ENCODE measurements at regions not wholly inside any gene's neighbourhood (a gene's known extent, or its start where the extent isn't known, plus 50 kb on each side); places are given as distances from the start of the nearest gene placed in this dataset.
"Not testable (repeated sequence)": the region's sequence is repeated elsewhere in the genome, so short reads cannot be mapped to it uniquely, and the experiment has no call there.

- DNase-seq (ENCODE audit: low read depth): no peak
Measured at GRCh38 chr14:56422221-56422620, 157.4 kb upstream of the TMEM260 start.

GRCh38 chr14:56422703-56423213 is 156.8 kb upstream of the TMEM260 start:
- no peak for DNase-seq (ENCODE audit: low read depth)

GRCh38 chr14:56423544-56423943 is 156.1 kb upstream of the TMEM260 start:
- DNase-seq (ENCODE audit: low read depth): no peak

- no peak for DNase-seq (ENCODE audit: low read depth)
Measured at GRCh38 chr14:56431013-56431412, 148.6 kb upstream of the TMEM260 start.

- DNase-seq (ENCODE audit: low read depth): no peak
Measured at GRCh38 chr14:56449670-56450213, 129.9 kb upstream of the TMEM260 start.

- no peak for DNase-seq (ENCODE audit: low read depth)
Measured at GRCh38 chr14:56452940-56453339, 126.7 kb upstream of the TMEM260 start.

GRCh38 chr14:56454680-56455079 is 124.9 kb upstream of the TMEM260 start:
- not testable (repeated sequence) for DNase-seq (ENCODE audit: low read depth)

- no peak for DNase-seq (ENCODE audit: low read depth)
Measured at GRCh38 chr14:56460469-56460868, 119.1 kb upstream of the TMEM260 start.

- DNase-seq (ENCODE audit: low read depth): no peak
Measured at GRCh38 chr14:56461276-56462275, 118.0 kb upstream of the TMEM260 start.

GRCh38 chr14:56463271-56463890 is 116.2 kb upstream of the TMEM260 start:
- no peak for DNase-seq (ENCODE audit: low read depth)

GRCh38 chr14:56471056-56471455 is 108.5 kb upstream of the TMEM260 start:
- no peak for DNase-seq (ENCODE audit: low read depth)

GRCh38 chr14:56474419-56475022 is 105.1 kb upstream of the TMEM260 start:
- DNase-seq (ENCODE audit: low read depth): no peak

- DNase-seq (ENCODE audit: low read depth): no peak
Measured at GRCh38 chr14:56482310-56482911, 97.2 kb upstream of the TMEM260 start.

- DNase-seq (ENCODE audit: low read depth): no peak
Measured at GRCh38 chr14:56487090-56487667, 92.4 kb upstream of the TMEM260 start.

- no peak for DNase-seq (ENCODE audit: low read depth)
Measured at GRCh38 chr14:56487761-56488160, 91.8 kb upstream of the TMEM260 start.

GRCh38 chr14:56488306-56488705 is 91.3 kb upstream of the TMEM260 start:
- no peak for DNase-seq (ENCODE audit: low read depth)

- no peak for DNase-seq (ENCODE audit: low read depth)
Measured at GRCh38 chr14:56490379-56490778, 89.2 kb upstream of the TMEM260 start.

GRCh38 chr14:56491299-56492285 is 88.0 kb upstream of the TMEM260 start:
- peak; percentile 14 for DNase-seq (ENCODE audit: low read depth)

GRCh38 chr14:56494167-56494566 is 85.4 kb upstream of the TMEM260 start:
- no peak for DNase-seq (ENCODE audit: low read depth)

GRCh38 chr14:56498112-56498511 is 81.5 kb upstream of the TMEM260 start:
- no peak for DNase-seq (ENCODE audit: low read depth)
